ENCODE measurements at regions not wholly inside any gene's neighbourhood (a gene's known extent, or its start where the extent isn't known, plus 50 kb on each side); places are given as distances from the start of the nearest gene placed in this dataset.

DNA sequence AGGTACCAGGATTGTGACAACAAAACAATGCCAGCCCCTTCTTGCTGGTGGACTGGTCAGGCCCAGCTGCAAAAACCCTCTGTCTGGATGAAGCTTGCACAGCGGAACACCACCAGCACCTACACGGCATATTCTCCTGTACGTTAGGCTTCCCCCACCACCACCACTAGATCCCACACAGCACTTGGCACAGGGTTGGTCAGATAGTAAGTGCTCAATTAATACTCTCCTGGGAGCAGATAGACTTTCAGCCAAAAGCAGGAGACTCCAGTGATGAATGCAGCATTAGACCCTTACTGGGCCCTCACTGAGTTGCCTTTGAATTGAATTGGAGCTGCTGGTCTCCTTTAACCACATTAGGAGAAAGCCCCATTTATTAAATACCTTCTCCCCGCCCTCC is 97.9 kb downstream of the CPN2 start:
- TF ChIP-seq POLR2A (IDR thresholded peaks at IDR 0.05) (no peak), EP300 (IDR thresholded peaks at IDR 0.05) (no peak)
- TF ChIP-seq, protein P1, sequence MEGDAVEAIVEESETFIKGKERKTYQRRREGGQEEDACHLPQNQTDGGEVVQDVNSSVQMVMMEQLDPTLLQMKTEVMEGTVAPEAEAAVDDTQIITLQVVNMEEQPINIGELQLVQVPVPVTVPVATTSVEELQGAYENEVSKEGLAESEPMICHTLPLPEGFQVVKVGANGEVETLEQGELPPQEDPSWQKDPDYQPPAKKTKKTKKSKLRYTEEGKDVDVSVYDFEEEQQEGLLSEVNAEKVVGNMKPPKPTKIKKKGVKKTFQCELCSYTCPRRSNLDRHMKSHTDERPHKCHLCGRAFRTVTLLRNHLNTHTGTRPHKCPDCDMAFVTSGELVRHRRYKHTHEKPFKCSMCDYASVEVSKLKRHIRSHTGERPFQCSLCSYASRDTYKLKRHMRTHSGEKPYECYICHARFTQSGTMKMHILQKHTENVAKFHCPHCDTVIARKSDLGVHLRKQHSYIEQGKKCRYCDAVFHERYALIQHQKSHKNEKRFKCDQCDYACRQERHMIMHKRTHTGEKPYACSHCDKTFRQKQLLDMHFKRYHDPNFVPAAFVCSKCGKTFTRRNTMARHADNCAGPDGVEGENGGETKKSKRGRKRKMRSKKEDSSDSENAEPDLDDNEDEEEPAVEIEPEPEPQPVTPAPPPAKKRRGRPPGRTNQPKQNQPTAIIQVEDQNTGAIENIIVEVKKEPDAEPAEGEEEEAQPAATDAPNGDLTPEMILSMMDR (IDR thresholded peaks at IDR 0.05) = no peak
